Activated CD4-positive, alpha-beta T cell treated with anti-CD3 and anti-CD28 coated beads, Interleukin-2, Interleukin-6, amounts not matched to agents 100 ng/mL and 50 ng/mL, durations not matched to agents 16 hours and 8 hours (primary cell): ENCODE measurements at regions not wholly inside any gene's neighbourhood (a gene's known extent, or its start where the extent isn't known, plus 50 kb on each side); places are given as distances from the start of the nearest gene placed in this dataset.
"Not testable (repeated sequence)": the region's sequence is repeated elsewhere in the genome, so short reads cannot be mapped to it uniquely, and the experiment has no call there.

Experiments used
- DNase-seq: peaks from one replicate; pipeline ENCODE4 v3.0.0-alpha.2; 2020

GRCh38 chr17:64800987-64801386 is 118.3 kb downstream of the LRRC37A3 start:
- DNase-seq = not testable (repeated sequence)

- DNase-seq = not testable (repeated sequence)
Observed at GRCh38 chr17:64800361-64800895, 118.8 kb downstream of the LRRC37A3 start.

GRCh38 chr17:64799543-64800188 is 119.6 kb downstream of the LRRC37A3 start:
- DNase-seq = not testable (repeated sequence)

- not testable (repeated sequence) for DNase-seq
Observed at GRCh38 chr17:64798961-64799360, 120.3 kb downstream of the LRRC37A3 start.

GRCh38 chr17:64798489-64798790 is 120.8 kb downstream of the LRRC37A3 start:
- not testable (repeated sequence) for DNase-seq

- not testable (repeated sequence) for DNase-seq
Observed at GRCh38 chr17:64797746-64798488, 121.4 kb downstream of the LRRC37A3 start.

GRCh38 chr17:64795342-64795741 is 123.9 kb downstream of the LRRC37A3 start:
- not testable (repeated sequence) for DNase-seq

- DNase-seq = not testable (repeated sequence)
Observed at GRCh38 chr17:64794548-64795274, 124.6 kb downstream of the LRRC37A3 start.

GRCh38 chr17:64794113-64794512 is 125.2 kb downstream of the LRRC37A3 start:
- not testable (repeated sequence) for DNase-seq

- peak; percentile 67 for DNase-seq
Observed at GRCh38 chr17:64792793-64793575, 126.3 kb downstream of the LRRC37A3 start.

- DNase-seq = not testable (repeated sequence)
Observed at GRCh38 chr17:64792276-64792675, 127.0 kb downstream of the LRRC37A3 start.

- DNase-seq = not testable (repeated sequence)
Observed at GRCh38 chr17:64791691-64792090, 127.6 kb downstream of the LRRC37A3 start.

GRCh38 chr17:64791226-64791625 is 128.1 kb downstream of the LRRC37A3 start:
- not testable (repeated sequence) for DNase-seq

GRCh38 chr17:64790690-64791089 is 128.6 kb upstream of the SMURF2 start:
- not testable (repeated sequence) for DNase-seq

GRCh38 chr17:64790193-64790592 is 128.1 kb upstream of the SMURF2 start:
- not testable (repeated sequence) for DNase-seq

- DNase-seq = not testable (repeated sequence)
Observed at GRCh38 chr17:64789061-64789445, 126.9 kb upstream of the SMURF2 start.

GRCh38 chr17:64788286-64789060 is 126.4 kb upstream of the SMURF2 start:
- DNase-seq = no peak

GRCh38 chr17:64787921-64788271 is 125.8 kb upstream of the SMURF2 start:
- no peak for DNase-seq

- DNase-seq = no peak
Observed at GRCh38 chr17:64787255-64787920, 125.3 kb upstream of the SMURF2 start.

GRCh38 chr17:64786337-64786736 is 124.2 kb upstream of the SMURF2 start:
- DNase-seq = no peak

- DNase-seq = no peak
Observed at GRCh38 chr17:64785011-64785421, 122.9 kb upstream of the SMURF2 start.
